Stimulated activated CD4-positive, alpha-beta T cell treated with anti-CD3 and anti-CD28 coated beads, TNF-alpha, amount 100 ng/mL, for 1 hour (primary cell): ENCODE measurements at regions not wholly inside any gene's neighbourhood (a gene's known extent, or its start where the extent isn't known, plus 50 kb on each side); places are given as distances from the start of the nearest gene placed in this dataset.

Source experiments
- DNase-seq, 3 donors: peaks; one replicate each; pipeline ENCODE4 v3.0.0-alpha.2; 2020; ENCODE audit warnings: low read depth in 3 of 3, low spot score in 1 of 3

DNA sequence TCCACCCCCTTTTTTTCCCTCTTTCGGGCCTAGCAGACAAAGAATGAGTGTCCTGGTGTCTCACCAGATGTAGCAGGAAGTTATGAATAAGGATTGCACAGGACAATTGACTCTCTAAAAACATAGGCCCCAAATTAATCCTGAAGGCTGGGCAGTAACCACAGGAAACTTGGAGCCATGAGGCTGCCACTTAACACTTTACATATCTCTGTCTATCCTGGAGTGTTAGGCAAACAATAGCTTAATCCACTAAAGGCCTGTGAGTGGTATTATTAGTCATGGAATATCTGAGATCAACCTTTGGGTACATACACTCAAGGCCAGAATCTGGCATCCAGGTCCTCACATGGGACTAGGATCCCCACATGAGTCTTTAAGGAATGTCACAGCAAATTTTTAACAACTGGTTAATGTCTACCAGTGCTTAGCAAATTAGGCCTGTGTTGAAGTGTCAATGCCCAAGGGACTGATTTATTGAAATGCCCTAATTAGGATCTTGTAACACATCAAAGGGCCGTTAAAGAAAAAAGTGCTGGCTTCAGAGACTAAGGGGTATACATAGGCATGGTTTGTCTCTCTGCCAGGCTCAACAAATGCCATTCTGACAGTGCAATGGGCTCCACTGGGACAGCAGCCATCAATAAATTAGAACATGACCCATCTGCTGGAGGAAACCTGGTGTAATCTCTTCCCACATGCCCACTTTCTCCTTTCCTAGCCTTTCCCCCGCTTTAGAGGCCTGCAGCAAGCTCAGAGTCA is 196.7 kb upstream of the TBX20 start:
- no peak for DNase-seq

DNA sequence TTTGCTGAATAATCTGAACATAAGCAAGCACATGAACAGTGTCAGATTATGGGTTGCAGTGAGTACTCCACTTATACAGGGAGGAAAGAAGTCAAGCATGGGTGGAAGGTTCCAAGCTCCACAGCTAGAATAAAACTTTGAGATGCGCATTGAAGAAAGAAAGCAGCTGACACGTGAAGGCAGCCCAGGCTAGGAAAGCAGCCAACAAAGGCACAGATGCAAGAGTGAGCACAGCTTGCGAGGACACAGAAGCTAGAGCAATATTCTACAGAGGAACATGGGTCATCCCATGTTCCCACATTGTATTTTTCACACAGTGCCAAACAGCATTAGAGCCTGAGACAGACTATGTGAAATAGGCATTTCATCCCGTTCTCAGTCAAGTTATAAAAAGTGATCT is 194.6 kb upstream of the TBX20 start:
- DNase-seq: no peak

DNA sequence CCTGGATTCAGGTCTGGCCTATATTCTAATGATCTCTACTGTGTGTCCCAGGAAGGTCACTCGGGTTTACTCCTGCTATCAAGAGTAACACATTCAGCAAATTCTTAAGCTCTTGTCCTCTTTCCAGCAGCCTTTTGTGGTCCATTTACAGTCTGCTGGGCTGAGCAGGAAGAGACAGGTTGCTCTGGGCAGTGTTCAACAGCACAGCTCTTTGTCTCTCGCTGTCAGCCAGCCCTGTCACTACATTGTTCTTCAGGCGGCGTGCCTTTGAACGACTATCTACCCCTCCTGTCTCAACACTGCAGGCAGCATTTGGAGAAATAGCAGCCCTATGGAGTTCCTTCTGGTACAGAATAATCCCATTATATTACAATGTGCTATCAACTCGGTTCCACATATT is 192.2 kb upstream of the TBX20 start:
- no peak for DNase-seq

DNA sequence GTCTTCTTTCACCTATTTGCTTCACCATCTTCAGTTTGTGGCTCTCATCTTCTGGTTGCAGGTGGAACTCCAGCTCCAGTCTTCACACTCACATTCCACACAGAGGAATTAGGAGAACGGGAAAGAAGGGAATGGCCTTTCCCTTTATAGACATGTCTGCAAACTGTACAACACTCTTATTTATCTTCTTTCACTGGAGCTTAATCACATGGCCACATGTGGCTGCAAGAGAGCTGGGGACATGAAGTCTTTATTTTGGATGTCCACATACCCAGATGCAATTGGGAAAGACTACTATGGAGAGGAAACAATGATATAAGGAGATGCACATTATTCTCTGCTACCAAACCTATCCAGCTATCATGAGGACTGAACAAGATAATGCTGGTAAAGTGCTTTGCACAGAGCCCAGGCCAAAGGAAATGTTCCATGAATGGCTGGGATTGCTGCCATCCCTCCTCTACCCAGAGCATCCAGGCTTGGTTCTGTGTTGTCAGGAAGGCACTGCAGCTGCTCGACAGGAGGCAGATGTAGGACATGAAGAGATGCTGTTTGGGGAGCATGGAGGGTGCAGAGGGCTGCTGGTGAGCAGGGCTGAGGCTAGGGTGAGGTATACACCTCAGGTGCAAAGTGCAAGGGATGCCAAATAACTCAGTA is 183.8 kb upstream of the TBX20 start:
- DNase-seq: no peak

DNA sequence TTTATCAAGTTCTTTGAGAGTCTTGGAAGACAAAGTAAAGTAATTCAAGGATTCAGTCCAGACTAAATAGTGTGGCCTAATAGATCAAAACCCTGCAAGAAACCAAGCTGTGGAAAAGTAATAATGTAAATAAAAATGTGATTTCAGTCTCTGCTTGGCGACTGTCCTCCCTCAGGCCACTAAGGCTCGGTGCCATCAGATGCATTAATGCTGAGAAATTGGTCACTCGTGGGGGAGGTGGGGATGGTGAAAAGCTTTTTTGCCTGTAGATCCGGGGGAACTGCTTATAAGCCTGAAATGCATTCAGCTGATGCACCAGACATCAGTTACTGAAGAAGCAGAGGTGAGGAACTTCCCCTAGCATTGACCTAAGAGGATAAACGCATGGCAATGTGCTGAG is 182.6 kb upstream of the TBX20 start:
- DNase-seq: no peak

DNA sequence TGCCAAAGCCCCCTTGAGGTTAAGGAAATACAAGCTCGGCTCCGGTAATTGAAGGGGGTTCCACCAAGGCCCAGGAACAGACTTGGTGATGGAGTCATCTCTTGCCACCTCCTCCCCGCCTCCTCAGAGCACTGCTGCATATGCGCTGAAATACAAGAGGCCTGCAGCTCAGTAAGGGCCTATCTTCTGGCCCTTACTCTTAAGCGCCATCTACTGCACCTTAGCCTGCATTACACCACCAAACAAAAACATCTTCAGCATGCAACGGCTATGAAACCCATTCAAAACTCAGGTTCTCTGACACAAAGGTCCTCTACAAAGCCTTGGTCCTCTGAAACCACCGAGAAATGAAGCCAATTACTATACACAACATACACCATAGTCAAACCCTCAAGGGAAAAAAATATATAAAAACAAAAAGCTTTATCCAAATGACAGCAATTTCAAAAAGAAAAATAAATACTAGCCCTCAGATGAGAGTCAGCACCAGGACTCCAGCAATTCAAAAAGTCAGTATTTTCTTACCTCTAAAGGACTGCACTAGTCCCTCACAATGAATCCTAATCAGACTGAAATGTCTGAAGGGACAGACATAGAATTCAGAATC is 176.8 kb upstream of the TBX20 start:
- no peak for DNase-seq

DNA sequence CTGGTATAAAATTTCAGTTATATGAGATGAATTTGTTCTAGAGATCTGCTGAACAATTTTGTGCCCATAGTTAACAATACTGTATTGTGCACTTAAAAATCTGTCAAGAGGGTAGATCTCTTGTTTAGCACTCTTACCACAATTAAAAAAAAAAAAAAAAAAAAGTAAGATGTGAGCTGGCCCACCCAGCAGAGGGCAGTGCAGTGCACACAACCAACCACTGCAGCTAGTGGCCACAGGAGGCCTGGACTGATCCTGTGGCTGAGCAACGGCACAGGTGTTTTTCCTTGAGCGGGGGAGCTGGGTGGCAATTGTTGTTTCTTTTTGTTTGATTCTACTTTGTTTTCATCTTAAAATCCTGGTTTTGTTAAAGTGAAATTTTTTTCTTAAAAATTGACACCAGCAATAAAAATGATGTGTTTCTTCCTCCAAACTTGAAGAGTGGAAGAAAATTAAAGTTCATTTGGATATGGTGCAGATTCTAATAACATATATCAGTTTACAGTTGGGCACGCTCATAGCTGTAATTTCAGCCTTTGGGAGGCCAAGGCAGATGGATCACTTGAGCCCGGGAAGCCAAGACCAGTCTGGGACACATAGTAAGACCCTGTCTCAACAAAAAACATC is 171.1 kb upstream of the TBX20 start:
- DNase-seq: peak in 2 of 3 donors; percentile 3 to 23

DNA sequence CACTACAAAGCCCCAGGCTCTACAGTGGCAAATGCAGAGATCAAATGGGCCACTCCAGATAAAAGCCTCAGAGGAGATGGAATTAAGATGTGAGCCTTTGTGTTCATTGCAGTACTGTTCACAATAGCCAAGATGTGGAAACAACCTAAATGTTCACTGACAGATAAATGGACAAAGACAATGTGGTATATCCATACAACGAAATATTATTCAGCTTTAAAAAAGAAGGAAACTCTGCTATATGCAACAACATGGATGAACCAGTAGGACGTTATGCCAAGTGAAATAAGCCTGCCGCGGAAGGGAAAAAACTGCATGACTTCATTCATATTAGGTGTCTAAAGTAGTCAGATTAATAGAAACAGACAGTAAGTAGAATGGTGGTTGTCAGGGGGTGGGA is 170.5 kb upstream of the TBX20 start:
- no peak for DNase-seq

DNA sequence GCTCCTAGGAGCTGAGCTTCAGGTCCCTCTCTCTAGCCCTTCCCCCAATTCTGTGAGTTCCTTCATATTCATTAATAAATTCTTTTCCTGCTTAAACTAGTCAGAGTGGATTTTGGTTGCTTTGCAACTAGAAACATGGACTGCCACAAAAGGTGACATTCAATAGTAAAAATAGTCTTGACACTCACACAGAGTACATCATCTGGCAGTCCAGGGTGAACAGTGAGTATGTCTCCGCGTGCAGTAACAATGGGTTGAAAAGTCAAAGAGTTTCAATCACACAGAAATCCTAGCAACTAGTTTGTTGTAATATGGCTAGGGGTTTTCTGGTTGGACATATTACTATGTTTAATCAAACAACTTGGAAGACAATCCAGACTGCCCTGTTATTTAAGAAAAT is 168.8 kb upstream of the TBX20 start:
- DNase-seq: no peak

DNA sequence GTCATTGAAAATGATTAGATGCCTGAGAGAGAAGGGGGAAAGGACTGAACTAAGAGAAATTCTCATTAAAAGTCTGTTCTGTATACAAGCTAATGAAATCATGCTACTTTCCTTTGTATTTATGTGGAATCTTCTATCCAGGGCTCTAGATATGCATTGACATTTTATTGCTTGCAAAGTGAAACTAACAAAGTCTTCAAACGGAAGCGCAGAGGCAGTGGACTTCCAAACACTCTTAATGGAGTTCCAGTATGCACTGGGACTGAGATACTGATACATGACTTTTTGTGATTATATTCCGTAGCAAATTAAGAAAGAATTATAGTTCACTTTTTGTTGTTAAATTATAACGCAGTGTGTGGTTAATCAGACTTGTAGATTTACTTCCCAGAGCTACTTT is 166.8 kb upstream of the TBX20 start:
- DNase-seq: no peak

DNA sequence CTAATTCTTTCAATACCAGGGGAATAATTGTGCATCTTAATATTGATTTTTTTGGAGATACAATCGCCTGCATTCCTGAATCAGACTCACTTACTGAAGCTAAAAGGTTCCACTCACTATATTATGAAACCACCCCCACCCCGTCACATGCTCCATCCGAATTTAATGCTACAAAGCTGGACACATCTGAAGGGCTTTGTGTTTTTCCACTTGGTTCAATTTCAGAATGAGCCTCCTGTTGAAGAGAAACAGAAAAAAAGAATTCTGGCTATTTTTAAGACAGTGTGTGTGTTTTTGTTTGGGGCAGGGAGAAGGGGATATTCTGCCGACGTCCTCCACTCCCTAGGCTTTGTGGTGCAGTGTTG is 165.5 kb upstream of the TBX20 start:
- DNase-seq: no peak

DNA sequence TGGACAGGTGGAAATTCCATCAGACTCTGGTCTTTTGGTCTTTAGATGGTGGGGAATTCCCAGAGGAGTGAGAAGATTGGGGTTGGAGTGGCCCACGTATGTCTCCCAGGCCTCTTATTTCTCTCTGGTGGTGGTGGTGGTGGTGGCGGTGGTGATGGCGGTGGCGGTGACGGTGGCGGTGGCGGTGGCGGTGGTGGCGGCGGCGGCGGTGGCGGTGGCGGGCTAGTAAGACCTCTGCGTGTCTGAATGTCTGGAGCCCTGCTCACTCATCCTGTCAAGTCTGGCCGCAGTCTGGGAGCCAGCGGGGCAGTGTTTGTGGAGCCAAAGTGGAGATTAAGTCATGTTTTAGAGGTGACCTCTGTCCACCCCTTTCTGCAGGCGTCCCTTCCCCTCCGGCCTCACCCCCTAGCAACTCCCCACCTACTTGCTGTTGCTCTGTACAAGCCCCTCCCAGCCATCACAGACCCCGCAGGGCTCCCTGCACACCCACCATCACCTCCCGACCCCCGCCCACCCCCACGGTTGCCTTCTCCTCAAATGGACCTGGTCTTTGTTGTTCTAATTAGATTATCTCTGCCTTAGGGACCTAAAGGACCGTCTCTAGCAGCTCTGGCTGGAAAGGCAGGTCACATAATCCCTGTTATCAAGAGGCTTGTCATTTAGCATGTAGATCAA is 165.0 kb upstream of the TBX20 start:
- no peak for DNase-seq

DNA sequence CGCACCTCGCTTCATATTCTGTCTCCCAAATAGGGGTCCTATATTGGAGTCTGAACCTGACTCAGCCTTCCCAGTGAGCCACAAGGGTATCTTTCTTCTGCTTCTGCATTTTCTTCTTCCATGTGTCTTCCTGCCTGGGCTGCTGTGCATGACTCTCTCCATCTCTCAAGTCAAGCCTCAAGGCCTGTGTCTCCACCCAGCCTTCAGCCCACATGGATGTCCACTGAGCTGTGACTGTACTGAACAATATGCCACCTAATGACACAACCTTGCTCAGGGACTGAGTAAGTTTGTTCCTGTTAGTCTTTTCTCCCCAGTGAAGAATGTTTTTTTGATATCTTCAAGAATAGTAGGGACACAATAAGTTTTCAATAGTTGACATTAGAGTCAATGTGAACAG is 162.7 kb upstream of the TBX20 start:
- no peak for DNase-seq

DNA sequence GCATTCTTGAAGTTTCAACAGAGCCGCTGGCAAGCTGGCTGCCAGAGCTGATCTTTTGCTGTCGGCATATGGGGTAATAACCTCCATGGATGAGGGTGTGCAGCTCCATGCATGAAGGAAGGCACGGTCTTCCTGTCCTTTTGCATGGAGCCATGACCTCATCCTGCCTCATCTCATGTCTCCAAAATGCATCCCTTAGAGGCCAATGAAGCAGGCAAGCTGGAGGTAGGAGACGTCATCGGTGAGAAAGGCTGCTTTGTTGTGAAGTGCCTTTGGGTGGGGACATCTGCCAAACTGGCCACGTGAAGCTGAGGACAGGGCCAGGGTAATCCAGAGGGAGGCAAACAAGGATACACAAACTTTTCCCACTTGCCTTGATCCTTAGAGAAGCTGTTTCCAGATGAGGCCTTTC is 161.5 kb upstream of the TBX20 start:
- DNase-seq: no peak

DNA sequence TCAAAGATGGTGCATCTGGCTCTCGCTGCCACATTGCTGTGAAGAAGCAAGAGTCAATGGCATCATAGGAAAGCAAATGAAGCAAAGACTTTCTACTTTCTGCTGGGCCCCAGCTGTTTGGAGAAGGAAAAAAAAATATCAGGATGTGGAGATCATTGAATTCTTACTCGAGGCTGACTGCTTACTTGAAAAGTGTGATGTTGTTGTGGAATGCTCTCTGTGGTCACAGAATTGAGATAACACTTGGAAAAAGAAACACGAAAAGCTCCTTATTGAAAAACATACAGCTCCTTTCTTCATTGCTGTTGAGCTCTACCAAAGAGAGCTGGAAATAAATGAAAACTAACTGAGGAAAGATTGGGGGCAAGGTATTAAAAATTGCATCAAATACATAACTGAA is 157.4 kb upstream of the TBX20 start:
- DNase-seq: no peak

DNA sequence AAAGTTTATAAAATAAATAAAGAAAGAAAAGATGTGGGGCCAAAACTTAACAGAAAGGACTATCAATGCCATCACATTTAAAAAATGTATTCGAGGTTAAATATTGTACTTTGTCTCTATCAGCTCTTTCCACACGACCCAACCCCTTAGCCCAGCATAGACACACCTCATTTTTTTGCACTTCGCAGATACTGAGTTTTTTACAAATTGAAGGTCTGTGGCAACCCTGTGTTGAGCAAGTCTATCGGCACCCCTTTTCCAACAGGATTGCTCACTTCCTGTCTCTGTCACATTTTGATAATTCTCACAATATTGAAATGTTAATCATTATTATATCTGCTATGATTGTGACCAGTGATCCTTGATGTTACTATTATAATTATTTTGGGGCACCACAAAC is 151.6 kb upstream of the TBX20 start:
- DNase-seq: no peak

DNA sequence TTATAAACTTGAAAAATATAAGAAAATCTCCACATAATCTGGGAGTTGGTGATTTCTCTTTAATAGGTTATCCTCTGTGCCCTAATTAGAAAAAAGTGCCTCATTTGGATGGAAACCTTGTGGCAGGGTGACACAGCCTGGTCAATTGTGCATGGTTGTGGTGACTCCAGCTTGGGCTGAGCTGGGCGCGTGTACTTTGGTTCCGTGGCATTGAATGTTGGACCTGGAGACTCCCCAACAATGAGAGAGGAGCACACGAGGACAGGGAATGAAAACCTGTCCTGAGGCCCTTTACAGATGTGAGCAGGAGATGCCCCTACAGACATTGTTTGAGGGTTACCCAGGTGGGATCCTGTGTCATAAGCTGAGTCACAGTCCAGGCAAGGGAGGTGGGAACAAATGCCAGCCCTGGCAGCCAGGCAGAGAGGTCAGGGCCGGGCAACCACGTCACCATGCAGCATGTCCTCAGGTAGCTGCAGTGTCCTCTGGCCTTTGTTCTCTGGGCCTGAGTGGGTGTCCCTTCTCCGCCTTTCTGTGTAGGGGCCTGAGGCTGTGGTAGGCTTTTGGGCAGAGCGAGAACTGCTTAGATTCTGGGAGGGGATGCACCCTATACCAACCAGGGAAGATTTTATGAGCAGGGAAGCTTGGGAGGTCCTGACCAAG is 147.4 kb upstream of the TBX20 start:
- DNase-seq: no peak

DNA sequence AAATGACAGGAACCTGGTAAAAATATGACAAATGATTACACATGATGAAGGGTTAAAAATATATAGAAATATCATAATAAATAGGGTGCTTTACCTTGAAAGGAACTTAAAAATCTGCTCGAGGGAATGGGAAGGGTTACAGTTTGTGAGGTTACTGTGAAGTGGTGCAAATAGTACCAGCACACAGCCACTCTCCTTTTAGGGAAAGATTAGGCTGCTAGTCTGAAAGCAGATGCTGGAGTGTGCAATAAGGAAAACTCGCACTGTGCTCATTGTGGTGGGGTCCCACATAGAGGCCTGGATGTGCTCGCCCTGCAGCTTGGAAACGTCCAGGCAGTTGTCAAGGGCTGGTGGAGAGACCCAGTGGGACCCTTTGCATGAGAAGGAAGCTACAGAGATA is 145.9 kb upstream of the TBX20 start:
- DNase-seq: no peak

DNA sequence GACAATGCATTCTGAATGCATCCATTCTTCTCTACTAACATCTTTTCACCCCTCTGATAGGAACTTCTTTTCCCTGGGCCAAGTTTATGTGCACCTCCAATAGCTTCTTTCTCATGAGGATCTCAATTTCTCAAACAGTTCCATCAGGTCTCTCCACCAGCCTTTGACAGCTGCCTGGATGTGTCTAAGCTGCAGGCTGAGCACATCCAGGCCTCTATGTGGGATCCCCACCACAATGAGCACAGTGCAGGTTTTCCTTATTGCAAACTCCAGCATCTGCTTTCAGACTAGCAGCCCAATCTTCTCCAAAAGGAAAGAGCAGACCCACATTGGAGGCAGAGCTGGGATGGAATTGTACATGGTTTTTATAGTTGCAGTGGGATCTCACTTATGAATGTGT is 145.3 kb upstream of the TBX20 start:
- no peak for DNase-seq

DNA sequence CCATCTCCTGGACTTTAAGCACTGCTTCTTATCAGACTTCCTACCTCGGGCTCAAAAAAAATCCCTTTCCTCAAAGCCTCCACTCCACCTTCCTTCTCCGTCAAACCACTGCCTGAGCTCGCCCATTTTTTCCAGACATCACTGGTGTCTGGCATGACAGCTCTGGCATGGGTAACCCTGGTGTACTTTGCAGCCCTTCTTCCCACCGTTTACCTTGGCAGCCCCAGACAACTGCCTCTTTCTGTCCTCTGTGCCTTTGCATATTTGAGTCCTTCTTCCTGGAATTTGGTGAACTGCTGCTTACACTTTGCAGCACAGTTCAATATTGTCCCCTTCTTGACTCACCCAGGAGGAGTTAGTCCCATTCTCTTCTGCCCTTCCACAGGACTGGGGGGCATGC is 144.6 kb upstream of the TBX20 start:
- DNase-seq: no peak

DNA sequence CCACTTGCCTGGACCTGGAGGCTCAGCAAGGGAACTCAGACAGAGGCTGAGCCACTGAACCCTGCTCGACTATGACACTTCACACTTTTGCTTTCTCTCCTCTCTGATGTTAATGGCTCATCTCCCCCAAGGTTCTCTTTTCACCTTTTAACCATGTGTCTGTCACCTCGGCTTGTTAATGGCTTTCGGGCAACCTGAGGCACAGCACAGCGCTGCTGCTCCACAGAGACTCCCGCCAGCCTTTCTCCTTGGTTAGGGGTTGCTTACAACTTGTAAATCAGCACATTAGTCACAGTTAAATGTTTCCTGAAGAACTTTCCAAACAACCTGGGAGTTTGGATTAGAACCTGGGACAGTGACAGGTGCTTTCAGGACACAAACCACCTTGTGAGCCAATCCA is 136.2 kb upstream of the TBX20 start:
- no peak for DNase-seq
